Neuronal stem cell (in vitro differentiated cells): ENCODE measurements at regions not wholly inside any gene's neighbourhood (a gene's known extent, or its start where the extent isn't known, plus 50 kb on each side); places are given as distances from the start of the nearest gene placed in this dataset.
A peak's percentile ranks its signal among the peaks of the same experiment; 100 is the strongest.

ENCODE experiments used
- DNase-seq: peaks from one replicate; pipeline ENCODE4 v3.0.0-alpha.2; 2013; ENCODE audit warnings: low spot score
- H2AFZ ChIP-seq: one replicate; pipeline ENCODE4 v1.6.1; 2013; ENCODE audit warnings: mild to moderate bottlenecking, low read length, inconsistent platforms
- H2AK5ac ChIP-seq: 2 replicates; pipeline ENCODE4 v1.6.1; 2013; ENCODE audit warnings: low read depth, mild to moderate bottlenecking, inconsistent platforms, low read length, moderate library complexity, mixed read lengths
- H2BK120ac ChIP-seq: 2 replicates; pipeline ENCODE4 v1.6.1; 2013; ENCODE audit warnings: low read depth, mild to moderate bottlenecking, inconsistent platforms, low read length, moderate library complexity, mixed read lengths
- H2BK12ac ChIP-seq: one replicate; pipeline ENCODE4 v1.6.1; 2013; ENCODE audit warnings: low read length, inconsistent platforms
- H2BK15ac ChIP-seq: 2 replicates; pipeline ENCODE4 v1.6.1; 2013; ENCODE audit warnings: mild to moderate bottlenecking, low read length, inconsistent platforms, mixed read lengths
- H2BK5ac ChIP-seq: one replicate; pipeline ENCODE4 v1.6.1; 2013; ENCODE audit warnings: inconsistent platforms, mild to moderate bottlenecking, low read length, moderate library complexity
- H3K14ac ChIP-seq: one replicate; pipeline ENCODE4 v1.6.1; 2013; ENCODE audit warnings: low read length, inconsistent platforms
- H3K18ac ChIP-seq: 2 replicates; pipeline ENCODE4 v1.6.1; 2013; ENCODE audit warnings: low read length, inconsistent platforms
- H3K23ac ChIP-seq: 2 replicates; pipeline ENCODE4 v1.6.1; 2013; ENCODE audit warnings: low read depth, mild to moderate bottlenecking, mixed read lengths, low read length, inconsistent platforms; ENCODE audit not compliant: poor library complexity
- H3K27ac ChIP-seq: replicated peaks from 3 replicates; pipeline ENCODE4 v1.5.1; 2013; ENCODE audit warnings: low read length, inconsistent platforms
- H3K27me3 ChIP-seq, 3 experiments: 2 replicates each; pipeline ENCODE4 v1.6.1; 2013; ENCODE audit warnings: low read length in 3 of 3, mild to moderate bottlenecking in 2 of 3, inconsistent platforms in 1 of 3, low read depth in 1 of 3, mixed read lengths in 1 of 3, moderate library complexity in 1 of 3; ENCODE audit not compliant: control insufficient read depth in 3 of 3, insufficient read depth in 3 of 3
- H3K36me3 ChIP-seq, 2 donors: replicated peaks in 1 of 2; 2 replicates each; pipeline ENCODE4 v1.6.1; 2013; ENCODE audit warnings: low read length in 2 of 2; ENCODE audit not compliant: control insufficient read depth in 2 of 2, insufficient read depth in 2 of 2
- H3K4ac ChIP-seq: 2 replicates; pipeline ENCODE4 v1.6.1; 2013; ENCODE audit warnings: inconsistent platforms, mild to moderate bottlenecking, low read length, moderate library complexity
- H3K4me1 ChIP-seq, 2 donors: 1 replicate in 1 of 2; 2 replicates in 1 of 2; pipeline ENCODE4 v1.6.1; 2013; ENCODE audit warnings: low read length in 2 of 2, low read depth in 1 of 2; ENCODE audit not compliant: control insufficient read depth in 2 of 2, insufficient read depth in 1 of 2
- H3K4me2 ChIP-seq: one replicate; pipeline ENCODE4 v1.6.1; 2013; ENCODE audit warnings: mild to moderate bottlenecking, low read length, inconsistent platforms; ENCODE audit not compliant: insufficient read depth, poor library complexity, severe bottlenecking
- H3K4me3 ChIP-seq, 2 donors: 2 replicates each; pipeline ENCODE4 v1.5.1; 2013; ENCODE audit warnings: low read length in 2 of 2, mild to moderate bottlenecking in 2 of 2, inconsistent platforms in 1 of 2, moderate library complexity in 1 of 2
- H3K79me1 ChIP-seq: one replicate; pipeline ENCODE4 v1.6.1; 2013; ENCODE audit warnings: low read depth, mild to moderate bottlenecking, inconsistent platforms, low read length, moderate library complexity
- H3K9ac ChIP-seq: one replicate; pipeline ENCODE4 v1.6.1; 2013; ENCODE audit warnings: mild to moderate bottlenecking, low read depth, low read length, inconsistent platforms; ENCODE audit not compliant: poor library complexity
- H3K9me3 ChIP-seq, 2 donors: replicated peaks in 1 of 2; 2 replicates each; pipeline versions ENCODE3 to v1.6.1; 2013; ENCODE audit warnings: low read length in 2 of 2, mild to moderate bottlenecking in 2 of 2, inconsistent platforms in 1 of 2, low read depth in 1 of 2, mixed read lengths in 1 of 2, moderate library complexity in 1 of 2; ENCODE audit not compliant: control insufficient read depth in 2 of 2, insufficient read depth in 1 of 2
- H4K8ac ChIP-seq: one replicate; pipeline ENCODE4 v1.6.1; 2013; ENCODE audit warnings: low read depth, mild to moderate bottlenecking, inconsistent platforms, low read length, moderate library complexity
- H4K91ac ChIP-seq: one replicate; pipeline ENCODE4 v1.6.1; 2013; ENCODE audit warnings: low read length, low read depth, mild to moderate bottlenecking, inconsistent platforms; ENCODE audit not compliant: poor library complexity
- WGBS, 2 donors: extraction: QIAGEN DNeasy Blood & Tissue Kit; methylation state at CpG; one replicate each; pipeline ENCODE4 v1.1.7; 2013; ENCODE audit warnings: missing lambda C conversion rate in 2 of 2, mixed read lengths in 1 of 2; ENCODE audit not compliant: insufficient read length in 2 of 2, insufficient replicate concordance in 1 of 2; ENCODE audit errors: extremely low coverage in 2 of 2; 5-methylcytosine and 5-hydroxymethylcytosine counted together

DNA sequence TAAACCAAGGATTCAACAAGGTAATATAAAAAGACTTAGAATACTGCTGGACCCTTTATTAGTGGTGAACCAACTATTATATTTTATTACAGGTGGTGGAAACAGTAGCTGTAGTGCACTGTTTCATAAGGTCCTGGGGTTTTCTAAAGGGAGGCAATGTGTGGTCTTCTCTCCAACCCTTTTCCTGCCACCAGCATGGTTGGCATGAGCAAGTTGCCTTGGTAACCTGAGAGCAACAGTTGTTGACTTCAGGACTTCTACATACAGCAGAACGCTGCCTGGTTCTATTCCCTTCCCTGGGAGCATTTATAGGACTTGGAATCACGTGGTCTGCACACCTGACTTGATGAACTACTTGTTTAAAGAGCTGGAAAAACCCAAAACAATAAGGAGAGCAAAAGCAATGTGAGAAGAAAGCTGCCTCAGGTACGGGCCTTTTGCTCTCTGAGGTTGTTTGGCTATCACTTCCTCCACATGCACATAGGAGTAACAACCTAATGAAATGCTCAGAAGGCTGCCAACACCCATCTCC is 81.1 kb upstream of the RAI14 start:
- H2AFZ ChIP-seq = no peak overlapping the region
- H3K9me3 ChIP-seq = peaks cover 5% of the 10 kb centered on the region in 2 donors
- peaks cover 0 to 2% of the 10 kb centered on the region in 2 donors for H3K4me1 ChIP-seq
- H3K4me2 ChIP-seq = no peak overlapping the region
- no peak for DNase-seq
- H2BK12ac ChIP-seq = no peak overlapping the region
- no peak overlapping the region for H3K14ac ChIP-seq
- H2BK5ac ChIP-seq = no peak overlapping the region
- no peak overlapping the region for H3K4ac ChIP-seq
- H2BK120ac ChIP-seq = no peak overlapping the region
- H3K4me3 ChIP-seq = no peak overlapping the region
- no peak overlapping the region for H2AK5ac ChIP-seq
- H4K8ac ChIP-seq = no peak overlapping the region
- no peak overlapping the region for H3K18ac ChIP-seq
- no peaks in the 10 kb centered on the region for H3K79me1 ChIP-seq
- H3K27me3 ChIP-seq = no peaks in the 10 kb centered on the region
- no peak overlapping the region for H2BK15ac ChIP-seq
- no peaks in the 10 kb centered on the region for H3K36me3 ChIP-seq
- H3K27ac ChIP-seq = no peak overlapping the region
- no peak overlapping the region for H3K23ac ChIP-seq
- WGBS, 2 donors = no CpG with 5 or more reads among the region's 3 CpGs
- H3K9ac ChIP-seq = no peak overlapping the region
- H4K91ac ChIP-seq = no peak overlapping the region

DNA sequence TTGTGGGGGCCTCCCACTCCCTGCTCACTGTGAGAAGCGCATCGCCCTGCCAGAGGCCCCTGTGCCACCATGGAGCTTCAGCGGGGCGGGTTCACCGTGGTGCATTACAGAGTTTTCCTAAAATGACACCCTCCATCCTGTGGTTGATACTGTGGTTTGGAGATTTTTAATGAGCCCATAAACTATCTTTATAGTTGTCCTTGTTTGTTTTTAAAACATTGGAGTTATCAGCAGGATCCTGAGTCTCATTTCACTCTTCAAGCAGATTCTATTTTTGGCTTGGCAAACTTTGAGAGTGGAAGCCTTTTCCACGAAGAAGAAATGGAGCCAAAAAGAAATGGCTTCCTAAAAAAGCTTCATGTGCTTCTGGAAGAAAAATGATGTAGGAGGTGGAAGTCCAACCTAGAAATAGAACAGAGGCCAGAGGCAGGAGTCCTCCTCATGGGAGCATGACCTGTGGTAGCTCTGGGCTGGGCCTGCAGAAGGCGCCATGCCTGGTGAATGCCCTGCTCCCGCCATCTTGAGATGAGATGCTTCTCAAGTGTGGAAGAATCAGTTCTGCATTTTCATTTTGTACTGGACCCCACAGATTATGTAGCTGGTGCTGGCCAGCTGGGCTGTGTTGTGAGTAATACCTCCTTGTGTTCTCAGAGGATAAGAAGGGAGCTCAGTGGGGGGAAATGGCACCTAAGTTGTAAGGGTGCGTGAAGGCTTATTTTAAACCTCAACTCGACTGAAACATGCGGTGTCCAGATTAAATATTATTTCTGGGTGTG is 79.0 kb upstream of the RAI14 start:
- no peak overlapping the region for H2AFZ ChIP-seq
- no peaks in the 10 kb centered on the region for H3K79me1 ChIP-seq
- no peak overlapping the region for H2BK12ac ChIP-seq
- DNase-seq = no peak
- H3K23ac ChIP-seq = no peak overlapping the region
- H2BK15ac ChIP-seq = no peak overlapping the region
- no peak overlapping the region for H2BK5ac ChIP-seq
- H3K9me3 ChIP-seq = peaks cover 5% of the 10 kb centered on the region in 2 donors
- no peak overlapping the region for H3K18ac ChIP-seq
- no peak overlapping the region for H3K14ac ChIP-seq
- no peak overlapping the region for H4K8ac ChIP-seq
- no peak overlapping the region for H3K27ac ChIP-seq
- no peak overlapping the region for H3K9ac ChIP-seq
- H3K36me3 ChIP-seq = no peaks in the 10 kb centered on the region
- no peaks in the 10 kb centered on the region for H3K27me3 ChIP-seq
- no CpG with 5 or more reads among the region's 11 CpGs for WGBS, 2 donors
- peaks cover 0 to 2% of the 10 kb centered on the region in 2 donors for H3K4me1 ChIP-seq
- H2AK5ac ChIP-seq = no peak overlapping the region
- no peak overlapping the region for H2BK120ac ChIP-seq
- H3K4me2 ChIP-seq = no peak overlapping the region
- H3K4ac ChIP-seq = no peak overlapping the region
- H3K4me3 ChIP-seq = no peak overlapping the region
- no peak overlapping the region for H4K91ac ChIP-seq

DNA sequence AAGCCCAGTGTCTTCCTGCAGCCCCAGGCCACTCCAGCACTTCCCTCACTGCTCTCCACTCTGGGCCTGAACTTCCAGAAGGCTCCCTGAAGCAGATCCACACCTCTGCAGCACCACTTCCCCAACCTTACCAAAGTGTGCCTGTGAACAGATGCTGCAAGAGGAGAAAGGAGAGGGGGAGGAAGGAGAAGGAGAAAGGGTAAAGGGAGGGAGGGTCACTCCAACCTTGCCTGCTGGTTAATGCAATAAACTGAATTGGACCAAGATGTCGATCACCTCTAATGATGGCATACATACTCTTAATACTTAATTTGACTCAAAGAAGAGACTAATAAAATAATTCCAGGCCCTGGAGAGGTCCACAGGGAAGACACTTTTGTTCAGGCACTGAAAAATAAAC is 77.2 kb upstream of the RAI14 start:
- WGBS, 2 donors = no CpG with 5 or more reads among the region's 1 CpG
- no peak overlapping the region for H4K8ac ChIP-seq
- H3K18ac ChIP-seq = no peak overlapping the region
- H3K27me3 ChIP-seq = no peaks in the 10 kb centered on the region
- H3K79me1 ChIP-seq = no peaks in the 10 kb centered on the region
- no peak overlapping the region for H3K23ac ChIP-seq
- H3K36me3 ChIP-seq = no peaks in the 10 kb centered on the region
- H3K4me1 ChIP-seq = peaks cover 0 to 2% of the 10 kb centered on the region in 2 donors
- H2BK5ac ChIP-seq = no peak overlapping the region
- no peak overlapping the region for H3K14ac ChIP-seq
- no peak overlapping the region for H3K9ac ChIP-seq
- no peak overlapping the region for H2BK15ac ChIP-seq
- H2AFZ ChIP-seq = no peak overlapping the region
- no peak overlapping the region for H2BK120ac ChIP-seq
- H3K4ac ChIP-seq = no peak overlapping the region
- no peak overlapping the region for H2AK5ac ChIP-seq
- no peak overlapping the region for H3K4me2 ChIP-seq
- no peak overlapping the region for H4K91ac ChIP-seq
- peaks cover 3 to 5% of the 10 kb centered on the region in 2 donors for H3K9me3 ChIP-seq
- peak overlapping the region in 1 of 2 donors; percentile 22 for H3K4me3 ChIP-seq
- no peak overlapping the region for H3K27ac ChIP-seq
- DNase-seq = no peak
- H2BK12ac ChIP-seq = no peak overlapping the region

DNA sequence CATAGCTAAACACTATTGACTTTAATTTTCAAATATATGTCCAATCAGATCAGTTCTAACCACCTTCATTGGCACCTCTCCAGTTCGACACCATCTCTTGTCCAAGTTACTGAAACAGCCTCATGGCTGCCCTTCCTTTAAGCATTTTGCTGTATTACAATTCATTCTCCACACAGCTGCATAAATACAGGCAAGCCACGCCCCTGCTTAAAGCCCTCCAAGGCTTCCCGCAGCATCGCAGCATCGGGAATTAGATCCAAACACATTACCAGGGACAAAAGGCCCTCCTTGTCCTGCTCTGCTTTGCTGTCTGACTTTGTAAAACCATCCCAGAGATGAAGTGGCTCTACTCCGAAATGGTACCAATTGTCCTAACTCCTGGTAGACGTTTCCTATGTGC is 75.1 kb upstream of the RAI14 start:
- H3K9me3 ChIP-seq = peaks cover 3 to 5% of the 10 kb centered on the region in 2 donors
- H3K4me1 ChIP-seq = no peaks in the 10 kb centered on the region
- no CpG with 5 or more reads among the region's 7 CpGs for WGBS, 2 donors
- H2BK5ac ChIP-seq = no peak overlapping the region
- no peaks in the 10 kb centered on the region for H3K79me1 ChIP-seq
- H3K27me3 ChIP-seq = no peaks in the 10 kb centered on the region
- no peak overlapping the region for H3K18ac ChIP-seq
- H3K23ac ChIP-seq = no peak overlapping the region
- H3K27ac ChIP-seq = no peak overlapping the region
- no peak overlapping the region for H2BK120ac ChIP-seq
- no peak overlapping the region for H3K9ac ChIP-seq
- no peak overlapping the region for H4K91ac ChIP-seq
- H3K4me3 ChIP-seq = no peak overlapping the region
- H2BK12ac ChIP-seq = no peak overlapping the region
- H3K4ac ChIP-seq = no peak overlapping the region
- no peak overlapping the region for H4K8ac ChIP-seq
- no peak overlapping the region for H2BK15ac ChIP-seq
- peak overlapping the region; percentile 5 for H2AFZ ChIP-seq
- H3K14ac ChIP-seq = no peak overlapping the region
- H2AK5ac ChIP-seq = no peak overlapping the region
- no peak for DNase-seq
- no peak overlapping the region for H3K4me2 ChIP-seq
- H3K36me3 ChIP-seq = no peaks in the 10 kb centered on the region
